ENCODE measurements at regions not wholly inside any gene's neighbourhood (a gene's known extent, or its start where the extent isn't known, plus 50 kb on each side); places are given as distances from the start of the nearest gene placed in this dataset.

DNA sequence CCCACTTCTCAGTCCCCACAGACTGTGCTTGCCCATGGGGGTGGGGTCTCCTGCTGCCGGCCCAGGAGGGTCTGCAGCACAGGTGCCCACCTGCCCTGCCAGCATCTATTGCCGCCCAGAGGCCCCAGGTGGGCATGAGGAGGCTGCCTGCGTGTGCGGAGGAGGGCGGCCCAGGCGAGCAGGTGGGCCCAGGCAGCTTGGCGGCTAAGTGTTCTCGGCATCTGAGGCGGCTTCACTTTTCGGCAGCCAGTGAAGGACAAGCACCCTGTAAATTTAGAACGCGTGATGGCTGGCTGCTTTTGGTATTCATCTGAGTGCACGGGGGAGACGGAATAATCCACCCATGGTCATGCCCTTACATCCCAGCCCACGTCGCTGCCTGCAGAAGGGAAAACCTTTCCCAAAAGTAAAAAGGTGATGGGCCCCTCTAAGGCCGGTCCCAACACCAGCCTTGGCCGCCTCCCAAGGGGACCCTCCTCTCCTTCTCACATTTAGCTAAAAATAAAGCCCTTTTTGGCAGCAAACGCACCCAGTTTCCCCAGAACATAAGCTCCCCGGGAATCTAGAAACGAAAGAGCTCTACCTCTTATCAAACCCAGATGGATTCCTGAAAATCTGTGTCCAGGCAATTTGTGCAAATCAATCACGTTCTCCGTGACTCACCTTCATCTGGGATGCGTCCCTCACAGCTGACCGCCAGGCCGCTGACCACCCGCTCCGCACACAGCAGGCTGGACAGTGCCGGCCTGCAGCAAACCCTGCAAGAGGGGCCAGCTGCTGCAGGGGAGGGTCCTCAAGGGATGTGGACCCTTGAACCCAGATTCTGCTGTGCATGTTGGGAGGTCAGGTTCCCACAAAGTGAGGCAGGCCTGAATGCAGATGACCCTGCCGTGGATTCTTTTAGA, 79.4 kb downstream of the RBFOX3 start:
- no peak for TF ChIP-seq TARDBP (IDR thresholded peaks at IDR 0.05)
- TF ChIP-seq FOXA1 (IDR thresholded peaks at IDR 0.05) = no peak
- TF ChIP-seq SUZ12 (IDR thresholded peaks at IDR 0.05) = no peak
- no peak for TF ChIP-seq LEF1 (IDR thresholded peaks at IDR 0.05; ENCODE audit: borderline replicate concordance)
- TF ChIP-seq ARNT (IDR thresholded peaks at IDR 0.05) = no peak
- TF ChIP-seq FOXM1 (IDR thresholded peaks at IDR 0.05; ENCODE audit: borderline replicate concordance) = no peak
- no peak for TF ChIP-seq HDGF (IDR thresholded peaks at IDR 0.05; ENCODE audit: borderline replicate concordance)
- no peak for TF ChIP-seq FOXK2 (IDR thresholded peaks at IDR 0.05)
- no peak for TF ChIP-seq BHLHE40 (IDR thresholded peaks at IDR 0.05; ENCODE audit: borderline replicate concordance)
- TF ChIP-seq SP1 (IDR thresholded peaks at IDR 0.05) = no peak
- TF ChIP-seq ELF4 (IDR thresholded peaks at IDR 0.05) = no peak
- no peak for TF ChIP-seq CTBP1 (IDR thresholded peaks at IDR 0.05; ENCODE audit: borderline replicate concordance)
